ENCODE measurements at regions not wholly inside any gene's neighbourhood (a gene's known extent, or its start where the extent isn't known, plus 50 kb on each side); places are given as distances from the start of the nearest gene placed in this dataset.

DNA sequence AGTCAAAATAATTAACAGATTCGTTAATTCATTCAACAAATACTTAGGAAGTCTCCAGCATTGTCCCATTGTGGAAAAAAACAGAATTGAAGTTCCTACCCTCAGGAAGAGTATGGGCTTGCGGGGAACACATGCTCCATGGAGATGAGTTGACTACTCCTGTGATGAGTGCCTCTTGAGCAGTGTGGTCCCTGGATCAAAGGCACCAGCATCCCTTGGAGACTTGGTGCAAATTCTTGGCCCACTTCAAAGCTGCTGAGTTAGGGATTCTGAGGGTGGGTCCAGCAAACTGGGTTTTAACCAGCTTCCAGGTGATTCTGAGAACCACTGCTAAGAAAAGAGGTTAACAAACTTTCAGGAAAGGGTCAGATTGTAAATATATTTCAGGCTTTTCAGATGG is 361.6 kb downstream of the MYCN start:
- TF ChIP-seq, protein P1, sequence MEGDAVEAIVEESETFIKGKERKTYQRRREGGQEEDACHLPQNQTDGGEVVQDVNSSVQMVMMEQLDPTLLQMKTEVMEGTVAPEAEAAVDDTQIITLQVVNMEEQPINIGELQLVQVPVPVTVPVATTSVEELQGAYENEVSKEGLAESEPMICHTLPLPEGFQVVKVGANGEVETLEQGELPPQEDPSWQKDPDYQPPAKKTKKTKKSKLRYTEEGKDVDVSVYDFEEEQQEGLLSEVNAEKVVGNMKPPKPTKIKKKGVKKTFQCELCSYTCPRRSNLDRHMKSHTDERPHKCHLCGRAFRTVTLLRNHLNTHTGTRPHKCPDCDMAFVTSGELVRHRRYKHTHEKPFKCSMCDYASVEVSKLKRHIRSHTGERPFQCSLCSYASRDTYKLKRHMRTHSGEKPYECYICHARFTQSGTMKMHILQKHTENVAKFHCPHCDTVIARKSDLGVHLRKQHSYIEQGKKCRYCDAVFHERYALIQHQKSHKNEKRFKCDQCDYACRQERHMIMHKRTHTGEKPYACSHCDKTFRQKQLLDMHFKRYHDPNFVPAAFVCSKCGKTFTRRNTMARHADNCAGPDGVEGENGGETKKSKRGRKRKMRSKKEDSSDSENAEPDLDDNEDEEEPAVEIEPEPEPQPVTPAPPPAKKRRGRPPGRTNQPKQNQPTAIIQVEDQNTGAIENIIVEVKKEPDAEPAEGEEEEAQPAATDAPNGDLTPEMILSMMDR (IDR thresholded peaks at IDR 0.05): no peak
- no peak for TF ChIP-seq ZFX (IDR thresholded peaks at IDR 0.05; ENCODE audit: borderline replicate concordance)

Data from 22Rv1 (cell line).